GM18951 (cell line): ENCODE measurements at regions not wholly inside any gene's neighbourhood (a gene's known extent, or its start where the extent isn't known, plus 50 kb on each side); places are given as distances from the start of the nearest gene placed in this dataset.
"Not testable (repeated sequence)": the region's sequence is repeated elsewhere in the genome, so short reads cannot be mapped to it uniquely, and the experiment has no call there.

Source experiments
- POLR2A ChIP-seq: IDR thresholded peaks from 4 replicates; pipeline ENCODE4 v1.6.1; 2011; ENCODE audit warnings: mild to moderate bottlenecking; ENCODE audit not compliant: insufficient read length, insufficient read depth; ENCODE audit errors: extremely low read depth
- in situ Hi-C: fragments of 300-500 bp; cut with MboI; formaldehyde crosslinking; loops from one replicate; pipeline ENCODE4 v1.12.0; 2022; ENCODE audit warnings: low sequenced_read_pairs, mixed read lengths, inconsistent platforms; ENCODE audit not compliant: unreplicated experiment

- no peak for TF ChIP-seq POLR2A
- in situ Hi-C loops, result no loop called here
These were observed 336.2 kb downstream of the TXNL1 start for GRCh38 chr18:56302156-56302555.

DNA sequence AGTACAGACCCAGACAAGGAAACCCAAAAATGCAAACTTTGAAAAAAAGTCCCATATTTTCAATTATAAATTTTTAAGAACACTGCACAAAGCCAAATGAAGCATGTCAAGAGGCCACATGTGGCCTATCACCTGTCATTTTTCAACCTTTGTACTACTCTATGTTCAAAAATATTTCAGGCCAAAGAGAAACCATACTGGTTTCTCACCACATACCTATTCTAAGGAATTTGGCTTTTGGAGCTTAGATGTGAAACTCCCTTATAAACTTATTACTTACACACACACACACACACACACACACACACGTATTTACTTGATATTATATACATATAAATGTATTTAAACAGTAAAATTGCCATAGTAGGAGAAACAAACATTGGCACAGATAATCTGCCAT is 338.7 kb downstream of the TXNL1 start:
- TF ChIP-seq POLR2A, result no peak
- in situ Hi-C loops, result no loop called here

GRCh38 chr18:56298935-56299334 is 339.5 kb downstream of the TXNL1 start:
- TF ChIP-seq POLR2A, result no peak
- in situ Hi-C loops, result no loop called here

- TF ChIP-seq POLR2A, result no peak
- in situ Hi-C loops, result no loop called here
These were observed 342.0 kb downstream of the TXNL1 start for GRCh38 chr18:56296381-56296780.

GRCh38 chr18:56294484-56295183 is 343.8 kb downstream of the TXNL1 start:
- no peak for TF ChIP-seq POLR2A

GRCh38 chr18:56291294-56291693 is 347.1 kb downstream of the TXNL1 start:
- no peak for TF ChIP-seq POLR2A
- in situ Hi-C loops, result no loop called here

More at GRCh38 chr18:56294484-56295183, 343.8 kb downstream of the TXNL1 start:
- in situ Hi-C loops, result no loop called here

GRCh38 chr18:56289381-56289780 is 349.0 kb downstream of the TXNL1 start:
- in situ Hi-C loops, result no loop called here
- TF ChIP-seq POLR2A, result no peak

- in situ Hi-C loops, result no loop called here
- no peak for TF ChIP-seq POLR2A
These were observed 351.5 kb downstream of the TXNL1 start for GRCh38 chr18:56286775-56287325.

- no peak for TF ChIP-seq POLR2A
- in situ Hi-C loops, result no loop called here
These were observed 352.9 kb downstream of the TXNL1 start for GRCh38 chr18:56285387-56286065.

- TF ChIP-seq POLR2A, result no peak
- in situ Hi-C loops, result no loop called here
These were observed 354.1 kb downstream of the TXNL1 start for GRCh38 chr18:56284319-56284718.

GRCh38 chr18:56283316-56283715 is 355.1 kb downstream of the TXNL1 start:
- TF ChIP-seq POLR2A, result no peak
- in situ Hi-C loops, result no loop called here

GRCh38 chr18:56282234-56283104 is 355.9 kb downstream of the TXNL1 start:
- in situ Hi-C loops, result no loop called here
- no peak for TF ChIP-seq POLR2A

GRCh38 chr18:56279816-56280215 is 358.6 kb downstream of the TXNL1 start:
- in situ Hi-C loops, result not testable (repeated sequence)
